Stimulated activated CD8-positive, alpha-beta memory T cell treated with anti-CD3 and anti-CD28 coated beads, Interleukin-4, amount 100 ng/mL, for 48 hours (primary cell): ENCODE measurements at regions not wholly inside any gene's neighbourhood (a gene's known extent, or its start where the extent isn't known, plus 50 kb on each side); places are given as distances from the start of the nearest gene placed in this dataset.

Experiments
- DNase-seq: peaks from one replicate; pipeline ENCODE4 v3.0.0-alpha.2; 2020

GRCh38 chr5:159424123-159424522 lies 93.8 kb upstream of the IL12B start:
- no peak for DNase-seq

GRCh38 chr5:159426694-159427093 lies 96.4 kb upstream of the IL12B start:
- no peak for DNase-seq

DNA sequence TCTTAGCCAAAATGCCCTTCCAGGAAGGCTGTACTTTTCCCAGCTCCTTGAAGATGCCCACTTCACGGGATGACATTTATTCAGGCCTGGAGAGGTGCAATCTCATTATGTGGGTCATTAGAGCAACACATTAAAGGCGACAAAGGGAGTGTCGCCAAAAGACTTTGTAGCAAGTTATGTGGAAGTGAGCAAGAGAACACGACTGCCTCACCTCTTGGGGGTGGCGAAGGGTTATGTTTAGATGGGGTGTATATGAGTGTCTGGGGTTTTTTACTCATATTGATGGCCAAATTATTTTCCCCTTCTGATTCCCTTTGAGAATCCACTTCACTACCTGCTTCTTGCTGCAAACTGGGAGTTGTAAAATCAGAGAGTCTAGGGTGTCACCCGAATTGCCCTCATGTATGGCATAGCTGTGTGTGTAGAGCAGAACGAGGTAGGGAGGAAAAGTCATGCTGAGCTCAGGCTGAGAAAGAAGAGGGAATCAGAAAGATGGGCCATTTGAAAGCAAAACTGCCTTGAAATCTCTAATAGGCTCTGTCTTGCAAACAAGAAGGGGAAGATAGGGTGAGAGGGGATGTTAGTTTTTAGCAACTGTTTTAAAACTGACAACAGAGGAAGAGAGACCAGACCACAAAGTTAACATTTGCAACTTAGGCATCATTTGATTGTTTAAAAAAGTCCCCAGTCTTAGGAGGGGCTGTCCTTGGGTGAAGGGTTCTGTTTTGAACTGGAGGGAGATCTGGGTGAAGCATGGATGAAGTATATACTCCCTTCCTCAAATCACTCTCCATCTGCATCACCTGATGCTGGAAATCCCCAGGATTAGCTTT lies 97.1 kb upstream of the IL12B start:
- DNase-seq = no peak

GRCh38 chr5:159430361-159431012 lies 100.2 kb upstream of the IL12B start:
- DNase-seq = no peak

DNA sequence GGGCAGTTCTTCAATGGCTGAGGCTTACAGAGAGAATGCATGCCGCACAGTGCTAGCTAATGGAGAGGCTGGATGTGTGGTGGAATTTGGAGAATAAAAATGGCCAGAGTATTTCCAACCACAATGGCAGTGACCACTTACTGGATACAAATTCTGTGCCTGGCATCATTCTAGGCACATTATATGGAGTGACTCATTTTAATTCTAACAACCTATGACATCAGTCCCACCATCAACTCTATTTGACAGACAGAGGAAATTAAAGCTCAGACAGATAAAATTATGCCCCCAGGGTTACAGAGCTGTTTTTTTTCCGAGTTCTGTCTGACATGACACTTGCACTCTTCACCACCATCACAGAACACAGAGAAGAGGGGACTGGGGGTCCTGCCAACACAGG lies 105.6 kb upstream of the IL12B start:
- DNase-seq = no peak

- DNase-seq = no peak
Observed at GRCh38 chr5:159438092-159438491, 107.8 kb upstream of the IL12B start.

DNA sequence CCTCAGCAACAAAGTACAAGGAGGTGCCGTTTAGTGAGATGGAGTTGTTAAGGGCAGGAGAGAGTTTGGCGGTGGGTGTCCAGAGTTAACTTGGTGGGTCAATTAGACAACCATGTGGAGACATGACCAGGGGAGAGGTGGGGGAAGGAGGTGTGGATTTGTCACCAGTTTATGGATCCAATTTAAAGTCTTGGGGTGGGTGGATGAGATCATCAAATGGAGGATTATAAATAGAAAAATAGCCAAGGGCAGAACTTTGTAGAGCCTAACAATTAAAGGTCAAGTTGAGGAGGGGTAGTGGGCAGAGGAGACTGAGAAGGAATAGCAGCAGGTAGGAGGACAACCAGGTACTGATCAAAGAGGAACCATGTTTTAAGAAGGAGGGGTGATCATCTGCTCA lies 108.7 kb upstream of the IL12B start:
- DNase-seq = no peak

- DNase-seq = no peak
Observed at GRCh38 chr5:159440235-159440634, 109.9 kb upstream of the IL12B start.

GRCh38 chr5:159440968-159441367 lies 110.7 kb upstream of the IL12B start:
- DNase-seq = no peak

DNA sequence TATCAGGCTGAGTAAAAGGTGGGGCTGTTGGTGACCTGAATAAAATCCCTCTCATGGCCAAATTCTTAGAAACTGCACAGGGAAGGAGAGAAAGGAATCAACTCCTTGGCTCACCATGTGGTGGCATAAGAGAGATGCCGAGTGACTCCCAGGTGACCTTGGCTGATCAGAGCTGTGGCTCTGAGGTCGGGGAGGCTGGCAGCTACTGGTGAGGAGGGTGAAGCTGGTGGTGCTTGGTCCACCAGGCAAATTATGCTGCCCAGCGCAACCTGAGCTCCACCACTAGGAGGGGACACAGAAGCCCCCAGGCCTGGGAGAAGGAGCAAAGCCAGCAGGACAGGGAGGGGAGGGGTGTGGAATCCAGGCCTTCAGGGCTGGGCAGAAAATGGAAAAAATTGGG lies 111.2 kb upstream of the IL12B start:
- DNase-seq = no peak

- DNase-seq = no peak
Observed at GRCh38 chr5:159442206-159442850, 112.0 kb upstream of the IL12B start.

DNA sequence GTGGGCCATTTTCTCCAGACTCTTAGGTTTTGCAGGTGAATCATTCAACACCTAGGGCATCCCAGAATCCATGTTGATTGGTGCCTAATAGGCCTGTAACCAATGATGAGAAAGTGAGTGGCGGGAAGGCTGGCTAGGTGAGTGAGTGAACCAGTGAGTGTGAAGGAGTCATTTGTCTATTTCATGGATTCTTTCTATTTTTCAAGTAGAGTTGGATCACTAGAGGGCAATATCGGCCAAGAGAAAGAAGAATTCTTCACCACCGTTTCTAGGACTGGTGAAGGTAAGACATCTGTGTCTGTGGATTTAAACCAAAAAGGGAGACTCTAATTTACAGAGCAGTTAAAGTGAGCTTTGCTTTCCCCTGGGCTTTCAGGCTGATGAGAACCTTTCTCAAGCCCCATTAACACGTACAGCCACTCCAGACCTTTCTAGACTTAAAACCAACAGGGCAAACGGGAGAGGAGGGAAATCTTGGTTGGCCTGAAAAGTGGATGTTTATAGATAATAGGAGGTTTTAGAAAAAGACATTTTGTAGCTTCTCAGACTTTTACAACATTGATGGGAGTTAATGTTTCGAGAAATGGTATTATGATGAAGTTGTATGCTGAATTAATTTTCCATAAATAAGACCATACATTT lies 114.3 kb upstream of the IL12B start:
- no peak for DNase-seq

GRCh38 chr5:159447116-159447515 lies 116.8 kb upstream of the IL12B start:
- no peak for DNase-seq

DNA sequence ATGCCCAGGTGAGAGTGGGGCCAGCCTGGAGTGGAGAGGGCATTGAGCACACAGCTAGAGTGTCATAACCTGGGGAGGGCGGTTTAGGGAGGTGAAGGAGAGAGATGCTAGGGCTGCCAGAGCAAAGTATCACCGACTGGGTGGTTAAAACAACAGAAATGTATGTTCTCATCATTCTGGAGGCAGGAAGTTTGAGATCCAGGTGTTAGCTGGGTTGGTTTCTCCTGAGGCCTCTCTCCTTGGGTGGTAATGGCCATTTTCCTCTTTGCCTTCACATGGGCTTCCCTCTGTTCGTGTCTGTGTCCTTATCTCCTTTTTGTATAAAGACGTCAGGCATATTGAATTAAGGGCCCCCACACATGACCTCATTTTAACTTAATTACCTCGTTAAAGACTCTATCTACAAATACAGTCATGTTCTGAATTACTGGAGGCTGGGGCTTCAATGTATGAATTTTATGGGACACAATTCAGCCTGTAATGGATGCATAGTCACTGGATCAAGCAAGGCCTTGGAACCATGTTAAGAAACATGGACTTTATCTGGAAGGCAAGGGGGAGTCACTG lies 118.6 kb upstream of the IL12B start:
- no peak for DNase-seq

GRCh38 chr5:159449925-159450324 lies 119.6 kb upstream of the IL12B start:
- DNase-seq = no peak

DNA sequence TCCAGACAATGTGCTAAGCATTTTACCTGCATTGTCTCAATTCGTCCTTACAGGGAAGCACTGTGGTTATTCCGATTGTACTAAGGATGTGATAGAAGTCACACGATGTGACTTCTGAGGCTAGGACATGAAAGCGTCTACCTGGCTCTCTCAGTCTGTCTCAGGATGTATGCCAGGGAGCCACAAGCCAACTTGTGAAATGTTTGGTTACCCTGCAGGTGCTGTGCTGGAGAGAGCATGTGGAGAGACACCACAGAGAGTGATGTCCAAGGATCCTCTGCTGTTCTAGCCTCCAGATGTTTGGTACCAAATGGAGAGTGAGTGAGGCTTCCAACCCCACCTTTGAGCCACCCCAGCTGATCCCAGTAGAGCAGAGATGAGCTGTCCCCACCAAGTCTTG lies 120.1 kb upstream of the IL12B start:
- DNase-seq = no peak

DNA sequence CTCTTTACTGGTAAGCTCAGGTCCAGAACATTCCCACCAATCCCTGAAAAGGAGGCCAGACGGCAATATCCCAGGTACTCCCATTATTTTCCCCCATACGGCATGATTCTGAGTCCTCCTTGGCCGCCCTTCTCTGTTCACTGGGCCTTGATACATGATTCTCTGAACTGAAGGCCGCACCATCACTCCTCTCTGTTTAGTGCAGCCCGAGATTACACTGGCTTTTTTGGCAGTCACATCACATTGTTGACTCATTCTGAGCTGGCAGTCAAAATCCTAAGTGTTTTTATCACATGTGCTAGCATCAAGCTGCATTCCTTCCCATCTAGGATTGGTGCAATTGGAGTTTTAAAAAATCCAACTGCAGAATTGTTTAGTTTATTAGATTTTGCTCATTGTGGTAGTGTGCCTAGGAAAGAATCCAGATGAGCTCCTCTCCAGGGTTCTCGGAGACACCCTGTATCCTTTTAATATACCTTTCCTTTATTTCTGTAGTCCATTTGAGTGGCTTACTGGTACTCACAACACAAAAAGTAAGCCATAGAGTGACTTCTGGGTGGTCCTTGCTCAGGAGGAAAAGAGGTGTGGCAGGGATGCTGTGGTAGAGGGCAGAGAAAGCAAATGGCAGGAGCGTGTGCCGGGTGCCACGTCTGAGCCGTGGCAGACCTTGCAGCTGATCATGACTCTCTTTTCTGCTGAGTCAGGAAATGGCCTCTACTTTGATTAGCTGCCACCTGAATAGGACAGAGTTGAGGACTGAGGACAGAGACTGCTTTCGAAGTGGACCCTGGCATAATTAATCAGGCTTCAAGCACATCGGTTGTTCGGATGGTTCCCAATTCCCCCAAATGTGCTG lies 121.1 kb upstream of the IL12B start:
- no peak for DNase-seq

DNA sequence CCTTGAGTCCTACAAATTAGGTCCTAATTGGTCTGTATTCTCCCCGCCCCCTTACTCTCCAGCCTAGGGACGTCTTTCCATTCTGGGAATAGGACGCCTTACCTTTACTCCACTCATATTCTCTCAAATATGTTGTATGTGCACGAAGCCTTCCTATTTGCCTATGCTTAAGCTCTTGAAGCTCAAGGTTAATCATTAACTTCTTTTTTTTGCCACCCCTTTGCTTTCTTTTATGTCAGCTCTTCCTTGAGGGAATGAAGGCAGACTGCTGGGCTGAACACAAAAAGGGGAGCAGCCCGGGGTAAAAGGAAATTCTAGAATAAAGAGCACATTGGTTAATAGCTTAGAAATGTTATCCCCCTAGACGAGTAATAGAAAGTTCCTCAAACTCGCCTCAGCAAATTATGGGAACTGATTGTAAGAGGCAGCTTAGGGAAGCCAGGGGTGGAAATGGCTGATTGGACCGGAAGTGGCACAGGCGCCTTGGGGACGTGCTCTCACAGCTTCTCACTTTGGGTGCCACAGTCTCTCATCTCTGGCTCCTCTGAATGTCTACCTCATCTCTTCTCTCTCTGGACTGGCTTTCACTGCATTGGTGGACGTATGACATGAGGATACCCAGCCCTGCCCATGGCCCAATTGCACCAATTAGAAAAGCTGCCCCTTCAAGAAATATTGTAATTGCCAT lies 122.3 kb upstream of the IL12B start:
- DNase-seq = no peak

GRCh38 chr5:159453209-159453608 lies 122.9 kb upstream of the IL12B start:
- no peak for DNase-seq

DNA sequence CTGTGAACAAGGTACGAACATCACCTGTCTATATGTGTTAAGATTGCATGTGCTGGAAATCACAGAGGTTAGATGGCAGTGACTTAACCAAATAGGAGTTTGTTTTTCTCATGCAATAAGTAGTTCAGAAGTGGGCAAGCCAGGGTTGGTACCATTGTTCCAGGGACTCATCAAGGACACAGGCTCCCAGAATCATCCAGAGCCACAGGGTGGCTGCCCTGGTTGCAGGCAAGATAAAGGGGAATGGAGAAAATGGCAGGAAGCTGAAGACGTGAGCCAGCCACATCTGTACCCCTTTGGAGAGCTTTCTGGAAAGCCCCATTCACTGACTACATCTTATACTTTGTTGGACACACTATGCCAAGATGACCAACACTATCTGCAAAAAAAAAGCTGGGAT lies 126.0 kb upstream of the IL12B start:
- DNase-seq = no peak

DNA sequence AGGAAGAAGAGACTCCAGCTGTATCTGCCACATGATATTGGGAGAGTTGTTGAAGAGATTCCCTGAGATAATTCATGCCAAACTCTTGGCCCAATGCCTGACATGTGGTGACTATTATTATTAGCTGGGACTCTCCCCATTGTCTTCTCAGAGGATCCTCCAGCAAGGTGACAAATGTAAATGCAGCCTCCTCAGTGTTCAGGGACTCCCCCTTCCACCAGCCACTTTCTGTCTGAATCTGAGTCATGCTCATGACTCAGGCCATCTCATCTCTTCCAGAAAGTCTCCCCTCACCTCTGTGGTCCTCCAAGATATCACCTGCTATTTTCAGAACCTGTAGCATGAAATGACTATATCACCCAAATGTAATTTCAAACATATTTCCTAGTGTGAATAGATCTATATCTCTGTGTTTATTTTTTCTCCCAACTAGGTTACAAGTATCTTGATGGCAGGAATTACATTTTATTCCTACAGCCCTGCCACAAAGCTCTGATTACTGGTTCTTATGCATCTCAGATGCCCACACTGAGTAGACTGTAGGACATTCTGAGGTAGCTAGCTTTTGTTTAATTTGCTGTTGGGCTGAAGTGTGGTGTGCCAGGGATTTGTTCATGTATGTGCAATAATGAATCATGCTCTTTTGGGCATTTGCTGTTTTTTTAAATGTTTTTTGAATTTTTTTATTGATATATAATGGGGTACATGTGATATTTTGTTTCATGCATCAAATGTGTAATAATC lies 126.6 kb upstream of the IL12B start:
- DNase-seq = peak; percentile 68
